CD14-positive monocyte (primary cell): ENCODE measurements at regions not wholly inside any gene's neighbourhood (a gene's known extent, or its start where the extent isn't known, plus 50 kb on each side); places are given as distances from the start of the nearest gene placed in this dataset.

Source experiments
- DNase-seq, 3 donors: peaks; one replicate each; pipeline ENCODE4 v3.0.0-alpha.2; 2011 to 2022
- H2AFZ ChIP-seq: 2 replicates; pipeline ENCODE4 v1.6.0; 2012; ENCODE audit warnings: mild to moderate bottlenecking, low read depth, low read length, inconsistent platforms; ENCODE audit not compliant: insufficient read depth, poor library complexity, severe bottlenecking
- H3K27ac ChIP-seq, 2 donors: 1 replicate in 1 of 2; 2 replicates in 1 of 2; pipeline ENCODE4 v1.5.1; 2012 to 2013; ENCODE audit warnings: low read length in 2 of 2, control low read depth in 1 of 2, inconsistent platforms in 1 of 2, low read depth in 1 of 2, mild to moderate bottlenecking in 1 of 2
- H3K27me3 ChIP-seq, 2 donors: one replicate each; pipeline versions ENCODE4 v1.6.0 to v1.6.1; 2011 to 2013; ENCODE audit warnings: low read length in 2 of 2; ENCODE audit not compliant: control insufficient read depth in 2 of 2, insufficient read depth in 2 of 2
- H3K36me3 ChIP-seq, 2 donors: replicated peaks in 1 of 2; 1 replicate in 1 of 2; 2 replicates in 1 of 2; pipeline versions ENCODE4 v1.5.1 to v1.6.1; 2012 to 2013; ENCODE audit warnings: low read length in 2 of 2, control low read depth in 1 of 2, inconsistent platforms in 1 of 2, mild to moderate bottlenecking in 1 of 2; ENCODE audit not compliant: insufficient read depth in 2 of 2, control insufficient read depth in 1 of 2
- H3K4me1 ChIP-seq, 2 donors: 1 replicate in 1 of 2; 2 replicates in 1 of 2; pipeline versions ENCODE4 v1.5.1 to v1.6.1; 2012 to 2013; ENCODE audit warnings: low read length in 2 of 2, control low read depth in 1 of 2, inconsistent platforms in 1 of 2, mild to moderate bottlenecking in 1 of 2, moderate library complexity in 1 of 2; ENCODE audit not compliant: insufficient read depth in 2 of 2, control insufficient read depth in 1 of 2
- H3K4me2 ChIP-seq: replicated peaks from 2 replicates; pipeline ENCODE3; 2012; ENCODE audit warnings: low read length, moderate library complexity, mild to moderate bottlenecking; ENCODE audit not compliant: poor library complexity, severe bottlenecking; ENCODE audit errors: extremely low read depth
- H3K4me3 ChIP-seq, 3 experiments: fragments of 200-600 bp in 1 of 3; sonication (generic) in 1 of 3; replicated peaks in 1 of 3; 1 replicate in 2 of 3; 2 replicates in 1 of 3; pipeline ENCODE4 v1.5.1; 2011 to 2013; ENCODE audit warnings: low read length in 3 of 3, mild to moderate bottlenecking in 3 of 3, control low read depth in 2 of 3, low read depth in 2 of 3, inconsistent platforms in 1 of 3, moderate library complexity in 1 of 3
- H3K79me2 ChIP-seq: 2 replicates; pipeline ENCODE4 v1.6.0; 2012; ENCODE audit warnings: mild to moderate bottlenecking, control low read depth, inconsistent platforms, low read length, moderate library complexity; ENCODE audit not compliant: insufficient read depth
- H3K9ac ChIP-seq: 2 replicates; pipeline ENCODE4 v1.6.0; 2017; ENCODE audit warnings: low read length, mild to moderate bottlenecking; ENCODE audit not compliant: insufficient read depth, poor library complexity, severe bottlenecking
- H3K9me3 ChIP-seq, 2 donors: replicated peaks in 1 of 2; 1 replicate in 1 of 2; 2 replicates in 1 of 2; pipeline versions ENCODE4 v1.5.1 to v1.6.1; 2012 to 2013; ENCODE audit warnings: low read length in 2 of 2, control low read depth in 1 of 2; ENCODE audit not compliant: control insufficient read depth in 1 of 2, insufficient read depth in 1 of 2
- H4K20me1 ChIP-seq: 2 replicates; pipeline ENCODE4 v1.6.0; 2012; ENCODE audit warnings: mild to moderate bottlenecking, low read length, control low read depth, moderate library complexity; ENCODE audit not compliant: insufficient read depth
- H3K27ac Mint-ChIP-seq, 7 donors: one replicate each; pipeline ENCODE4 v1.8.0; 2020; ENCODE audit warnings: mild to moderate bottlenecking in 7 of 7, mixed read lengths in 7 of 7, moderate library complexity in 6 of 7, inconsistent platforms in 2 of 7
- H3K27me3 Mint-ChIP-seq, 3 donors: one replicate each; pipeline ENCODE4 v1.8.0; 2021 to 2022; ENCODE audit warnings: low read depth in 3 of 3, mild to moderate bottlenecking in 3 of 3, mixed read lengths in 3 of 3, moderate library complexity in 3 of 3, inconsistent platforms in 1 of 3
- H3K36me3 Mint-ChIP-seq, 2 donors: one replicate each; pipeline ENCODE4 v1.8.0; 2020; ENCODE audit warnings: mixed read lengths in 2 of 2, inconsistent platforms in 1 of 2, mild to moderate bottlenecking in 1 of 2
- H3K4me1 Mint-ChIP-seq: one replicate; pipeline ENCODE4 v1.8.0; 2020; ENCODE audit warnings: mild to moderate bottlenecking, mixed read lengths
- H3K4me3 Mint-ChIP-seq, 2 donors: one replicate each; pipeline ENCODE4 v1.8.0; 2020; ENCODE audit warnings: mild to moderate bottlenecking in 2 of 2, mixed read lengths in 2 of 2, moderate library complexity in 1 of 2
- H3K9me3 Mint-ChIP-seq, 7 donors: one replicate each; pipeline ENCODE4 v1.8.0; 2020 to 2022; ENCODE audit warnings: mixed read lengths in 7 of 7, mild to moderate bottlenecking in 6 of 7, moderate library complexity in 6 of 7, inconsistent platforms in 2 of 7
- CTCF ChIP-seq: fragments of 200-600 bp; IDR thresholded peaks from one replicate; pipeline ENCODE4 v1.8.0; 2022; ENCODE audit warnings: antibody characterized with exemption, mild to moderate bottlenecking
- WGBS: methylation state at CpG from one replicate; pipeline ENCODE4 v1.1.5; 2013; ENCODE audit warnings: missing lambda C conversion rate; ENCODE audit not compliant: insufficient coverage; 5-methylcytosine and 5-hydroxymethylcytosine counted together
- intact Hi-C, 2 donors: fragments of 100-400 bp; cut with micrococcal nuclease; formaldehyde crosslinking; loops; one replicate each; pipeline versions ENCODE4 v1.15.0 to v1.15.1; 2023

- H3K27me3 Mint-ChIP-seq: peaks cover 0 to 2% (median 1%) of the 10 kb centered on the region in 3 donors
- Histone ChIP-seq H4K20me1 (no peaks in the 10 kb centered on the region), H2AFZ (no peak overlapping the region), H3K79me2 (no peaks in the 10 kb centered on the region), H3K9ac (no peak overlapping the region), H3K27ac (no peak overlapping the region), H3K27me3 (no peaks in the 10 kb centered on the region), H3K4me1 (no peaks in the 10 kb centered on the region), H3K4me2 (no peak overlapping the region), H3K36me3 (no peaks in the 10 kb centered on the region), H3K4me3 (no peak overlapping the region), H3K9me3 (no peaks in the 10 kb centered on the region)
- H3K27ac Mint-ChIP-seq: no peak overlapping the region
- H3K36me3 Mint-ChIP-seq: no peaks in the 10 kb centered on the region
- H3K4me3 Mint-ChIP-seq: no peak overlapping the region
- no peaks in the 10 kb centered on the region for H3K4me1 Mint-ChIP-seq
- H3K9me3 Mint-ChIP-seq: peaks cover 0 to 4% (median 0%) of the 10 kb centered on the region in 7 donors
- 86% methylated on average over 1 of the region's 4 CpGs for whole genome bisulfite sequencing
- TF ChIP-seq CTCF: no peak
- intact Hi-C loops: no loop called here
- DNase-seq: no peak
These were observed 95.3 kb upstream of the FAM110C start for GRCh38 chr2:141611-142010.

DNA sequence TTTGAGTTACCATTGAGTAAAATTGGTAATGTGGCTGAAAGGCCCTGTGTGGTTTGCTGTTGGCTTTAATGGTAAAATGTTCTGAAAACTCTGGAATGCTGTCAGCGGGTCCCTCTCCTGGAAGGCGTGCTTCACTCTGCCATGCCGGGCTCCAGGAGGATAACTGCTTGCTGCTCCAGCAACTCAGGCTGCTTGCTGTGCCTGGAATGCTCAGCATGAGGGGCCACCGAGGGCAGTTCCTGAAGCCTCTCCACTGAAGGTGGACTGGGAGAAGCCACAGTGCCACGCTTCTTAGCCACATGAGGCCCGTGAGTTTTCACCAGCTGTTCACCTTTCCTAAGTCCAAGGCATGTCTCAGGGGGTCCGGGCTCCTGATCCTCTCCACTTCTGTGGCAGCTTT, 90.4 kb upstream of the FAM110C start:
- Histone ChIP-seq H3K79me2 (no peaks in the 10 kb centered on the region), H3K27me3 (no peaks in the 10 kb centered on the region), H3K36me3 (no peaks in the 10 kb centered on the region), H3K4me3 (no peak overlapping the region), H3K4me2 (no peak overlapping the region), H3K9ac (no peak overlapping the region), H3K27ac (no peak overlapping the region), H4K20me1 (no peaks in the 10 kb centered on the region), H2AFZ (no peak overlapping the region), H3K4me1 (no peaks in the 10 kb centered on the region), H3K9me3 (peaks cover 0 to 2% of the 10 kb centered on the region in 2 donors)
- no peaks in the 10 kb centered on the region for H3K4me1 Mint-ChIP-seq
- no peak for DNase-seq
- peaks cover 0 to 6% (median 2%) of the 10 kb centered on the region in 7 donors for H3K9me3 Mint-ChIP-seq
- H3K4me3 Mint-ChIP-seq: no peak overlapping the region
- no peaks in the 10 kb centered on the region for H3K36me3 Mint-ChIP-seq
- intact Hi-C loops: no loop called here
- 87% methylated on average over 7 of the region's 7 CpGs for WGBS
- H3K27ac Mint-ChIP-seq: no peak overlapping the region
- H3K27me3 Mint-ChIP-seq: peaks cover 0 to 2% (median 0%) of the 10 kb centered on the region in 3 donors
- no peak for TF ChIP-seq CTCF
